Dermis blood vessel endothelial cell (primary cell): ENCODE measurements at regions not wholly inside any gene's neighbourhood (a gene's known extent, or its start where the extent isn't known, plus 50 kb on each side); places are given as distances from the start of the nearest gene placed in this dataset.

Experiments used
- DNase-seq: peaks from one replicate; pipeline ENCODE4 v3.0.0; 2010

DNA sequence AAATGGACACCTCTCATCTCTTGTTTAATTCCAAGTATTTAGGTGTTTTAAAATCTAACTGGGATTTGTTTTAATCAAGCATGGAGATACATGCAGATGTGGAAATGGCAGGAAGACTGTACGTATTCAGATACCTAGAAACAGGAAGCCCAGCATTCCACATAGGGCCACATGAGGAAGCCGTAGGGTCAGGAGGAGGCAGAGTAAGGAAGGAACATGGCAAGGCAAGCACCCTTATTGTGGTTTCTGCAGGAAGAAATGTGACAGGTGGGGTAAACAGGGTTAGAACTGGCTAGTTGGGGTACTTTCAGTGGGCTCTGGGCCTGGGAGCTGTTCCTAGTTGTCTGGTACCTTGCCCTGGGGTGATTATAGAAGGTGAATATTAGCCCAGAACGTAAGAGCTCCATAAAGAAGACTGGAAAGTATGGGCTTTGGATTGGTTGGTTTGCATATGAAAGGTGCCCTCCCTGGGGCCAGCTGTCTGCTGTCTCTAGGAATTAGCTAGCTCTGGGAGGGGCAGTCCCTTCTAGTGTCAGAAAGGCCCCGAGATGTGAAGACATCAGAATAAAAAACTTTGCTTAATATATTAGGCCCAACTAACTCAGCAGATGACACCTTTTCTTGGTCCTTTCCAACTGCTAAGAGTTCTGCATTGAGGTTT is 107.7 kb upstream of the CADPS start:
- DNase-seq, result no peak

GRCh38 chr3:62986061-62986460 is 110.8 kb upstream of the CADPS start:
- DNase-seq, result no peak

DNA sequence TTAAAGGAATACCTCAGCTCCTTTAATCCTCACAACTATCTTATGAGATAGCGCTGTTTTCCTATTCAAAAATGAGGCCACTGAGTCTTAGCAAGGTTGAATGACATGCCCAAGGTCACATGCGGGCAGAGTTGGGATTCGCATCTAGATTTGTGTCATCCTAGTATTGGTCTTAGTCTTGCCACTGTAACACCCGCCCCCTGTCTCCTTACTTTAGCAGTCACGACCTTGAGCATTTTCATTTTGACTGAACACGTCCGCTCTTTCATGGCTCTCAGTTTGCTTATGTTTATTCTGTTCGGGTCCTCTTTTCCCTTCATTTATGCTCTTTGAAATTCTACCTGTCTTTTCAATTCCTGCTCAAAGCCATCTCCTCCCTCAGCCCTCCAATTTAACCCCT is 112.5 kb upstream of the CADPS start:
- no peak for DNase-seq

- DNase-seq, result no peak
These were observed 115.6 kb upstream of the CADPS start for GRCh38 chr3:62990704-62991413.

DNA sequence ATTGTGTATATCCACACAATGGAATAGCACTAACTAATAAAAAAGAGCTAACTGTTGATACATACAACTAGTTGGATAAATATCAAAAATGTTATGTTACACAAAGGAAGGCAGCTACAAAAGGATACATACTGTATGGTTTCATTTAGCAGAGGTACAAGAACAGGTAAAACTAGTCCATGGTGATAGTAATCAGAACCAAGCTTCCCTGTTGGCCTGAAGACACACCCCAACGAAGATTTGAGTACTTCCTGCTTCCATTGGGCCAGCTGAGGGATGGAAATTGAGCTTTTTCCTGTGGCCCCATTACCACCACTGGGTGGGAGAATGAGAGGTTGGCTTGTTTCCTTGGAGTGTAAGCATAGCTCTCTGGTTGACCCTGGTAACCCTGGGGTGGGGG is 117.3 kb upstream of the CADPS start:
- no peak for DNase-seq

- DNase-seq, result no peak
These were observed 119.9 kb upstream of the CADPS start for GRCh38 chr3:62995119-62995518.

DNA sequence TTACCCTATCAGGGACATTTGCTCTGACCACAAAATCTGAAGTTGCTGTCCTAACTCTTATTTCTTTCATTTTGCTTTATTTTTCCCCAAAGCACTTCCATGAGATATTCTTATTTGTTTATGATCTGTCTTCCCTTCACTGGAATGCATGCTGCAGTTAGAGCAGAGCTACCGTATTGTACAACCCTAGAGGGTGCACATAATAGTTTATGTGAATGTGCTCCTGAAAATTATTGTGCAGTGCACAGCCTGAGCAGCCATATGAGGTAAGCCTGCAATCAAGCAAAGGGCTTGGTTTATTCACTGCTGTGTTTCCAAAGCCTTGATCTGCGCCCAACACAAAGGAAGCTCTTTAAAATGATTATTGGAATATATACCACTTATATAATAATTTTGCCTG is 120.3 kb upstream of the CADPS start:
- no peak for DNase-seq

DNA sequence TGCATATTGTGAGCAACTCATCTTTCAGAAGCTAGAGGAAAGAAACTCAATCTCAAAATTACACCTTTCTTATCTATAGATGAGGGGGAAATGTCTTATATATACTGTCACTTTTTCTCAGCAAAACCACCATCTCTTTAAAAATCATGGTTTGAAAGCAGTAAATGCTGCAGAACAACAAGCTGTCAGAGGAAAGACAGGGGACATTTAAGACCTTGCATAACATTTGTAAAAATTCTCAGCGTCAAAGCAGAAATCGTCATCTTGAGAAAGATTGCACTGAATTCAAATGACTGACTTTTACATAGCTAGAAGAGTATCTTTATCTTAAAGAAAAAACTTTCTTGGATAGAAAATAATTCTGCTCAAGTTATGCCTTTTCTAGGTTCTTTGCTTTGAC is 122.2 kb upstream of the CADPS start:
- no peak for DNase-seq

DNA sequence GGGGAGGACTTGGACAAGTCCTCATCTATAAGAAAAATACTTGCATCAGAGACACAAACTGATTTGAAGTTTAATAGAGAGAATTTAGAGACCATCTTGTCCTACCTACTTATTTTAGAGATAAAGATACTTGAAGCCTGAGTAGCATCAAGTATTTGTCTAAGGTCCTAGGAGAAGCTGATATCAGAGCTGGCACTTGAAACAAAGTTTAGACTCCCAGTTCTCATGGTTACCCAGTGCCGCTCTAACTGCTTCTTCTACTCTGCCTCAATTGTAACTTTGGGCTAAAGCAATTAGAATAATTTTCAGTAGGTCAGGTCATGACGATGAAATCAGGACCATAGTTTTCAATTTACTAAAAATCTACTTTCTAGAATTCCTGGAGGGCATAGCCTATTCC is 123.9 kb upstream of the CADPS start:
- DNase-seq, result no peak

DNA sequence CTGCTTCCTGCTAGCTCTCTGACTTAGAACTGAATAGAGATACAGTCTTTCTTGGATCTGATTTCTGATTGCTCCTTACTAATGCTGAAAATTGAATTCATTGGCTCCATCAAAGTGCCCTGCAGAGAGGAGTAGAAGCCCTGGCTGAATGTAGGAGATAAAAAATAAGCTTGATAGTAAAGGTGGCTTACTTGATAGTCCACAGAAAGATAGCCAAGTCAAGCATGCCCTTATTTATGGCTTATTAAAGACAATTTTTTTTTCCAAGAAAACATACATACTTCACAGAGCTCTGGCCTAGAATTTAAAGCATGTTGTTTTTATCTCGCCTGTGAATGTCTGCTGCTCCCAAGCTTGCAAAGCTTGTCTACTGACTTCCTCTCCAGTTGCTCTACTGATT is 124.6 kb upstream of the CADPS start:
- no peak for DNase-seq

- no peak for DNase-seq
These were observed 129.2 kb upstream of the CADPS start for GRCh38 chr3:63004448-63004847.

DNA sequence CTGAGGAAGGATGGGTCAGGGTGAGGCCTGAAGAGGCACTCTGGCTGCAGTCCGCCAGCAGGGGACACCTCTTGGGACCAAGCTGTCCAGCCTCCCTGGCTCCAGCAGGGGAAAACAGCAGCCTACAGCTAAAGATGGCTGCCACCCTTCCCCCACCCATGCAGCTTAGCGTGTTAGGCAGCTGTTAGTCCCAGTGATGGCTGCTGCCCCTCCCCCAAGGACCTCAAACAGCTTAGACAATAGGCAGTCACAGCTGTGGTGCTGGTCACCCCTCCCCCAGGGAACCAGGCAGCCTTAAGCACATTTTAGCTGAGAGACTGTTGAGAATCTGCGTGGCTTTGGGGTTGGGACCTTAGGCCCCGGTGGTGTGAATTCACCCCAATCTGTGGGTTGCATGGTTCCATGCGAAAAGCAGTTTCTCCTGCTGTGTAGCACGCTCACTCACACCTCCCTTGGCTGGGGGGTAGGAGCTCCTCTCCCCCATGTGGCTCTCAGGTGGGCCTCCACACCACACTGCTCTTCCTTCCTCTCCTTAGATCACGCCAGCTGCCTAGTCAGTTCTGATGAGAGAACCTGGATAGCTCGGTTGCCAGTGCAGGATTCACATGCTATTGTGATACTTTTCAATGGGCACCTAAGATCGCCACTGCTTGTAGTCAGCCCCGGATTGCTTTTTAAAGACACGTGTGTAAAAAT is 140.5 kb upstream of the CADPS start:
- DNase-seq, result no peak

DNA sequence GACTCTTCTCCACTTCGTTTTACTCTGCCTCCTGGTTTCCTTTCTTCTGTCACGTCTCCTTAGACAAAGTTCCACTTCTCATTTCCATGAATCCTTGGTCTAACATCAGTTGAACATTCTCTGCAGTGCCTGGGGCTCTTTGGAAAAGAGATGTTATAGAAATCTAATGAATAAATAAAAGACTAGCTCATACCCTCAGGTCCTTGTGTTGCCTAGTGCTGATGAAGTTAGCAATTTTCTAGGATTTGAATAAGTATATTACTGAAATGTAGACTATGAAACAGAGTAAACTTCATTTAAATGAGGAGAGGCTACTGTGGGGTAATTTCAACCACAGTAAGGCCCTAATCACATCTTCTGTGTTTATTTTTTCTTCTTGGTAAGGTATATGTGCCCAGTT is 146.9 kb upstream of the CADPS start:
- DNase-seq, result no peak

DNA sequence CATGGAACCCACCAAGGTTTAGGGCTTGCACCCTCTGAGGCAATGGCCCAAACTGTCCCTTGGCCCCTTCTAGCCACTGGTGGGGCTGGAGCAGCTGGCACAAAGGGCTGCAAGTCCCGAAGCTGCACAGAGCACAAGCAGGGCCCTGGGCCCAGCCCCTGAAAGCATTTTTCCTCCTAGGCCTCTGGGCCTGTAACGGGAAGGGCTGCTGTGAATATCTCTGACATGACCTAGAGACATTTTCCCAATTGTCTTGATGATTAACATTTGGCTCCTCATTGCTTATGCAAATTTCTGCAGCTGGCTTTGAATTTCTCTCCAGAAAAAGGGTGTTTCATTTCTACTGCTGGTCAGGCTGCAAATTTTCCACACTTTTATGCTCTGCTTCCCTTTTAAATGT is 151.5 kb upstream of the CADPS start:
- no peak for DNase-seq

DNA sequence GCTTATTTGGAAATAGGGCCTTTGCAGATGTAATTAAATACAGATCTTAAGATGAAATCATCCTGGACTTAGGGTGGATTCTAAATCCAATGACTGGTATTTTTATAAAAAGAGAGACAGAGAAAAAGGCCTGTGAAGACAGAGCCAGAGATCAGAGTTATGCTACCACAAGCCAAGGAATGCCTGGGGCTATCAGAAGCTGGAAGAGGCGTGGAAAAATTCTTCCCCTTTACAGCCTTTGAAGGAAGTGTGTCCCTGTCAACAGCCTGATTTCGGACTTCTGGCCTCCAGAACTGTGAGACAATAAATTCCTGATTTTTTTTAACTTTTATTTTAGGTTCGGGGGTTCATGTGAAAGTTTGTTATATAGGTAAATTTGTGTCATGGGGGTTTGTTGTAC is 154.1 kb upstream of the CADPS start:
- no peak for DNase-seq

DNA sequence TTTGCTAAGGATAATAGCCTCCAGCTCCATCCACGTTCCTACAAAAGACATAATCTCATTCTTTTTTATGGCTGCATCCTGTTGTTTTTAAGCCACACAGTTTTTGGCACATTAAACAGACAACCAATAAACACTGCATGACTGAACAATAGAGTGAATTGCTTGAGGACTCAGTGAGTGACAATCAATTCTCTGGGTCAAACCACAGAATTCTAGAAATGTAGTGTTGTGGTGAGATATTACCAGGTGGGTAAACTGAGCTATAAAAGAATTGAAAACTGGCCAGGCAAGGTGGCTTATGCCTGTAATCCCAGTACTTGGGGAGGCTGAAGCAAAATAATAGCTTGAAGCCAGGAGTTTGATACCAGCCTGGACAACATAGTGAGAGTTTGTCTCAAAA is 154.7 kb upstream of the CADPS start:
- DNase-seq, result no peak

GRCh38 chr3:63030666-63031065 is 155.4 kb upstream of the CADPS start:
- no peak for DNase-seq

GRCh38 chr3:63032881-63033280 is 157.7 kb upstream of the CADPS start:
- no peak for DNase-seq

DNA sequence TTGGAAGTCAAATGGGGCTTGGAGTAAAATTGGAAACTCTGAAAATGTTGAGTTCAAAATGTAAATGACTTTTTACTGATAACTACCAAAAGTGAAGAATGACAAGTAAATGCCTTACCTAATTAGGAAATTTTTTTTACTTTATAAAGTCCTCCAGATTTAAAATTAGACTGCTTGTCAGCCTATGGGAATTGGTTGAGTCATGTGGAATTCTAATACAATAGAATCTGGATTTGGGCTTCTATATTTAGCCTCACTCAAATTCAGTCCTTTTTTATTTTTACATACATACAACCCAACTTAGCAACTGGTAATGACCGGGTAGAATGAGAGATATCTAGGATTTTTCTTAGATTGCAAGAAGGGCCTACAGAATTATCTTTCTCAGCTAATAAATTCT is 158.9 kb upstream of the CADPS start:
- DNase-seq, result no peak

DNA sequence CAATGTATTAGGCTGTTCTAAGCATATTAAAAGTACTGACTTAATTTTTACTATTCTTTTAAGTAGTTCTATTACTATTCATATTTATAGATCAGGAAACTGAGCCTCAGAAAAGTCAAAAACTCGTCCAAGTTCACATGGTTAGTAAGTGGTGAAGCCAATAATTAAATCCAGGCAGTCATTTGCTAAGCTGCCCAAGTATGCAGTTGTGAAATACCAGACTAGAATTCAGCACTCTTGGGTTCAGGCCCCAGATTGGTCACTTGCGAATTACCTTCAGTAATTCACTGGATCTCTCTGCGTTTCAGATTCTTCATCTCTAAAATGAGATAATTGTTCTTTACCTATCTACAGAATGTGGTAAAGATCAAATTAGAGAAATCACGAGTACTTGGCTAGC is 161.9 kb upstream of the CADPS start:
- no peak for DNase-seq

- DNase-seq, result no peak
These were observed 167.6 kb upstream of the CADPS start for GRCh38 chr3:63042833-63043232.

GRCh38 chr3:63043631-63044030 is 168.4 kb upstream of the CADPS start:
- DNase-seq, result no peak

GRCh38 chr3:63046152-63046551 is 170.9 kb upstream of the CADPS start:
- no peak for DNase-seq

GRCh38 chr3:63046580-63046979 is 171.4 kb upstream of the CADPS start:
- DNase-seq, result no peak
